Left lung (tissue), 4 donors: ENCODE measurements at regions not wholly inside any gene's neighbourhood (a gene's known extent, or its start where the extent isn't known, plus 50 kb on each side); places are given as distances from the start of the nearest gene placed in this dataset.
"Not testable (repeated sequence)": the region's sequence is repeated elsewhere in the genome, so short reads cannot be mapped to it uniquely, and the experiment has no call there.

Experiments
- ATAC-seq: fragments of 200-7000 bp; cut with Tn5 transposase; one replicate; pipeline ENCODE4 v1.9.1; 2020; ENCODE audit warnings: moderate library complexity
- DNase-seq, 4 donors: peaks; one replicate each; pipeline ENCODE4 v3.0.0-alpha.2; 2013 to 2020
- H3K27ac ChIP-seq, 2 donors: fragments of 200-600 bp; sonication (generic) in 1 of 2; one replicate each; pipeline versions ENCODE4 v1.5.0 to v1.8.0; 2020 to 2021
- H3K27me3 ChIP-seq, 2 donors: fragments of 200-600 bp; sonication (generic) in 1 of 2; one replicate each; pipeline versions ENCODE4 v1.5.0 to v1.8.0; 2020 to 2021
- H3K36me3 ChIP-seq, 2 donors: fragments of 200-600 bp; sonication (generic) in 1 of 2; one replicate each; pipeline versions ENCODE4 v1.5.0 to v1.8.0; 2020 to 2021
- H3K4me1 ChIP-seq, 2 donors: fragments of 200-600 bp; one replicate each; pipeline ENCODE4 v1.8.0; 2021
- H3K4me3 ChIP-seq, 2 donors: fragments of 200-600 bp; sonication (generic) in 1 of 2; one replicate each; pipeline versions ENCODE4 v1.5.0 to v1.8.0; 2020 to 2021; ENCODE audit warnings: mild to moderate bottlenecking in 1 of 2
- H3K9me3 ChIP-seq, 2 donors: fragments of 200-600 bp; sonication (generic) in 1 of 2; one replicate each; pipeline versions ENCODE4 v1.5.0 to v1.8.0; 2020 to 2021
- CTCF ChIP-seq, 2 donors: fragments of 200-600 bp; sonication (generic) in 1 of 2; IDR thresholded peaks; one replicate each; pipeline versions ENCODE4 v1.5.0 to v1.8.0; 2021; ENCODE audit warnings: antibody characterized with exemption in 2 of 2
- intact Hi-C, 2 donors: fragments of 100-400 bp; cut with DNase I; formaldehyde crosslinking; loops; one replicate each; pipeline versions ENCODE4 v1.11.2 to v1.14.2; 2022
- donor health status: DM: no; HTN: yes; CAD: no.
- donor health status: DM: no; HTN: no; CAD: no.

- intact Hi-C loops: no loop called here
- H3K27ac ChIP-seq: no peak overlapping the region
- TF ChIP-seq CTCF (IDR thresholded peaks at IDR 0.05): no peak
- no peaks in the 10 kb centered on the region for H3K27me3 ChIP-seq
- ATAC-seq: no peak
- H3K9me3 ChIP-seq: no peaks in the 10 kb centered on the region
- no peak for DNase-seq
- no peaks in the 10 kb centered on the region for H3K4me1 ChIP-seq
- H3K4me3 ChIP-seq: no peak overlapping the region
- H3K36me3 ChIP-seq: no peaks in the 10 kb centered on the region
These were observed 465.9 kb upstream of the RASGRP1 start for GRCh38 chr15:39030291-39031070.

- no peak for TF ChIP-seq CTCF (IDR thresholded peaks at IDR 0.05)
- Histone ChIP-seq H3K36me3 (no peaks in the 10 kb centered on the region), H3K4me1 (no peaks in the 10 kb centered on the region), H3K27me3 (no peaks in the 10 kb centered on the region), H3K4me3 (no peak overlapping the region), H3K27ac (no peak overlapping the region), H3K9me3 (no peaks in the 10 kb centered on the region)
- DNase-seq: no peak
- intact Hi-C loops: no loop called here
- ATAC-seq: no peak
These were observed 467.0 kb upstream of the RASGRP1 start for GRCh38 chr15:39031596-39031995.

- no peak for DNase-seq
- Histone ChIP-seq H3K36me3 (no peaks in the 10 kb centered on the region), H3K27me3 (no peaks in the 10 kb centered on the region), H3K4me3 (no peak overlapping the region), H3K9me3 (no peaks in the 10 kb centered on the region), H3K27ac (no peak overlapping the region), H3K4me1 (no peaks in the 10 kb centered on the region)
- intact Hi-C loops: no loop called here
- TF ChIP-seq CTCF (IDR thresholded peaks at IDR 0.05): no peak
- ATAC-seq: no peak
These were observed 470.2 kb upstream of the RASGRP1 start for GRCh38 chr15:39034816-39035215.

GRCh38 chr15:39037611-39038010 is 473.0 kb upstream of the RASGRP1 start:
- intact Hi-C loops, H3K36me3 ChIP-seq, H3K9me3 ChIP-seq, H3K27me3 ChIP-seq, H3K27ac ChIP-seq, DNase-seq, H3K4me3 ChIP-seq, ATAC-seq, H3K4me1 ChIP-seq: not testable (repeated sequence)

- Histone ChIP-seq H3K9me3 (no peaks in the 10 kb centered on the region), H3K36me3 (no peaks in the 10 kb centered on the region), H3K4me1 (no peaks in the 10 kb centered on the region), H3K27ac (no peak overlapping the region), H3K4me3 (no peak overlapping the region), H3K27me3 (no peaks in the 10 kb centered on the region)
- intact Hi-C loops: no loop called here
- ATAC-seq: peak; percentile 93
- DNase-seq: no peak
- no peak for TF ChIP-seq CTCF (IDR thresholded peaks at IDR 0.05)
These were observed 476.2 kb upstream of the RASGRP1 start for GRCh38 chr15:39040861-39041260.

GRCh38 chr15:39041979-39042495 is 477.4 kb upstream of the RASGRP1 start:
- no peak for DNase-seq
- no peak for ATAC-seq
- Histone ChIP-seq H3K4me3 (no peak overlapping the region), H3K27ac (no peak overlapping the region), H3K36me3 (no peaks in the 10 kb centered on the region), H3K4me1 (no peaks in the 10 kb centered on the region), H3K27me3 (no peaks in the 10 kb centered on the region), H3K9me3 (no peaks in the 10 kb centered on the region)
- intact Hi-C loops: no loop called here
- TF ChIP-seq CTCF (IDR thresholded peaks at IDR 0.05): no peak
